ENCODE measurements at regions not wholly inside any gene's neighbourhood (a gene's known extent, or its start where the extent isn't known, plus 50 kb on each side); places are given as distances from the start of the nearest gene placed in this dataset.
"Not testable (repeated sequence)": the region's sequence is repeated elsewhere in the genome, so short reads cannot be mapped to it uniquely, and the experiment has no call there.

DNA sequence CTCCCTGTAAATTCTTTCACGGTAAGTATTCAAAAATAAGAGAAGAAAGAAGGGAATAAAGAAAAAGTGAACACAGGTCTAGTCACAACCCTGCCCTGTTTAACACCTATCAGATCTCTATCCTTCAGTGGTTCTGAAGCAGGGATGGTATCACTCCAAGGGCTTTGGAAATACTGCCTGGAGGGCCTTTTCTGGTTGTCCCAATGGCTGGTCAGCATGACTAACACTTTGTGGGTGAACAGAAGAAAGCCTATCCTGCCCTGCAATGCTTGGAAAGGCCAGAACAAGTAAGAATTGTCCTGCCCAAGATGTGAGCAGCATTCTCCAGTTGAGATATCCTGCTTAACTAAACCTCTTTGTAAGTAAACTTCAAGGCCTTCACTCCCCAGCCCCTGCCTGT is 124.9 kb downstream of the TMEM167A start:
- DNase-seq (ENCODE audit: low spot score), result no peak

DNA sequence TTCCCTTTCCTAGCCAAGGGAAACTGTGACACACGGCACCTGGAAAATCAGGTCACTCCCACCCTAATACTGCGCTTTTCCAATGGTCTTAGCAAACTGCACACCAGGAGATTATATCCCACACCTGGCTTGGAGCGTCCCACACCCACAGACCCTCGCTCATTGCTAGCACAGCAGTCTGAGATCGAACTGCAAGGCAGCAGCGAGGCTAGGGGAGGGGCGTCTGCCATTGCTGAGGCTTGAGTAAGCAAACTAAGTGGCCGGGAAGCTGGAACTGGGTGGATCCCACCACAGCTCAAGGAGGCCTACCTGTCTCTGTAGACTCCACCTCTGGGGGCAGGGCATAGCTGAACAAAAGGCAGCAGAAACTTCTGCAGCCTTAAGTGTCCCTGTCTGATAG is 132.9 kb downstream of the TMEM167A start:
- DNase-seq (ENCODE audit: low spot score), result not testable (repeated sequence)

DNA sequence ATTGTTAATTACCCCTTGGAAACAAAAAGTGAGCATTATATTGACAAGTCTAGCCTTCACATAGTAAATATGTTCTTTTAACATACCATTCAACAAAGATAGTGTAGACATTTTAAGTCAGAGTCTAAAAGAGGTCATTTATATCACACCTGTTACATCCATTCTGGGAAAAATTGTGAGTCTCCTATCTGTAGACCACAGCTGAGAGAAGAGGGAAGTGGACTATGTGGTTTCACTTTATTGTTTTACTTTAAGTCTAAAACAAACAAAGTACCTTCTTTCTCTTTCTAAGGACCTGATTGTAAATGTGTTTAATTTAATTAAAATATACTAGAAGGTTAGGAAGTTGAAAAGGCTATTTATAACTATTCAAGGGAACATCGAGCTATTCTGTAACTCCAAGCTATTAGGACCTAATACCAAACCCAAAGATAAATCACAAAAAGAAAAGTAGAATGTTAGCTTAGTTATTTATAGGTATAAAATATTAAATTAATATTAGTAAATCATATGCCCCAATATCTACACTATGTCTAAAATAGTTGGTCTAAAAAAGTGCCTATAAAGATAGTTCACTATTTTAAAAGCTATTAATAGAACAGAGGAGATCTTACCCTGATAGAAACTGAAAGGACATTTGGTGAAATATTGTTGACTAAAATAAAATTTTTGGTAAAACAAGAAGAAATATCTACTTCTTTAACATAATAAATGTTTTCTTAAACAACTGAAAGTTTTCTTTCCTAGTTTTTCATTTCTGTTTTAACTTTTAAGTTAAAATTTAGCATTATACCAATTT is 134.9 kb downstream of the TMEM167A start:
- no peak for DNase-seq (ENCODE audit: low spot score)

- no peak for DNase-seq (ENCODE audit: low spot score)
These were observed 138.1 kb downstream of the TMEM167A start for GRCh38 chr5:82938901-82939725.

DNA sequence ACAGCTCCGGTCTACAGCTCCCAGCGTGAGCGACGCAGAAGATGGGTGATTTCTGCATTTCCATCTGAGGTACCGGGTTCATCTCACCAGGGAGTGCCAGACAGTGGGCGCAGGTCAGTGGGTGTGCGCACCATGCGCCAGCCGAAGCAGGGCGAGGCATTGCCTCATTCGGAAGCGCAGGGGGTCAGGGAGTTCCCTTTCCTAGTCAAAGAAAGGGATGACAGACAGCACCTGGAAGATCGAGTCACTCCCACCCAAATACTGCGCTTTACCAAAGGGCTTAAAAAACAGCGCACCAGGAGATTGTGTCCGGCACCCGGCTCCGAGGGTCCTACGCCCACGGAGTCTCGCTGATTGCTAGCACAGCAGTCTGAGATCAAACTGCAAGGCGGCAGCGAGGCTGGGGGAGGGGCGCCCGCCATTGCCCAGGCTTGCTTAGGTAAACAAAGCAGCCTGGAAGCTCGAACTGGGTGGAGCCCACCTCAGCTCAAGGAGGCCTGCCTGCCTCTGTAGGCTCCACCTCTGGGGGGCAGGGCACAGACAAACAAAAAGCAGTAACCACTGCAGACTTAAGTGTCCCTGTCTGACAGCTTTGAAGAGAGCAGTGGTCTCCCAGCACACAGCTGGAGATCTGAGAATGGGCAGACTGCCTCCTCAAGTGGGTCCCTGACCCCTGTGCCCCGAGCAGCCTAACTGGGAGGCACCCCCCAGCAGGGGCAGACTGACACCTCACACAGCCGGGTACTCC is 144.5 kb downstream of the TMEM167A start:
- not testable (repeated sequence) for DNase-seq (ENCODE audit: low spot score)

- no peak for DNase-seq (ENCODE audit: low spot score)
These were observed 146.1 kb downstream of the TMEM167A start for GRCh38 chr5:82931110-82931509.

- no peak for DNase-seq (ENCODE audit: low spot score)
These were observed 152.2 kb downstream of the TMEM167A start for GRCh38 chr5:82925061-82925411.

DNA sequence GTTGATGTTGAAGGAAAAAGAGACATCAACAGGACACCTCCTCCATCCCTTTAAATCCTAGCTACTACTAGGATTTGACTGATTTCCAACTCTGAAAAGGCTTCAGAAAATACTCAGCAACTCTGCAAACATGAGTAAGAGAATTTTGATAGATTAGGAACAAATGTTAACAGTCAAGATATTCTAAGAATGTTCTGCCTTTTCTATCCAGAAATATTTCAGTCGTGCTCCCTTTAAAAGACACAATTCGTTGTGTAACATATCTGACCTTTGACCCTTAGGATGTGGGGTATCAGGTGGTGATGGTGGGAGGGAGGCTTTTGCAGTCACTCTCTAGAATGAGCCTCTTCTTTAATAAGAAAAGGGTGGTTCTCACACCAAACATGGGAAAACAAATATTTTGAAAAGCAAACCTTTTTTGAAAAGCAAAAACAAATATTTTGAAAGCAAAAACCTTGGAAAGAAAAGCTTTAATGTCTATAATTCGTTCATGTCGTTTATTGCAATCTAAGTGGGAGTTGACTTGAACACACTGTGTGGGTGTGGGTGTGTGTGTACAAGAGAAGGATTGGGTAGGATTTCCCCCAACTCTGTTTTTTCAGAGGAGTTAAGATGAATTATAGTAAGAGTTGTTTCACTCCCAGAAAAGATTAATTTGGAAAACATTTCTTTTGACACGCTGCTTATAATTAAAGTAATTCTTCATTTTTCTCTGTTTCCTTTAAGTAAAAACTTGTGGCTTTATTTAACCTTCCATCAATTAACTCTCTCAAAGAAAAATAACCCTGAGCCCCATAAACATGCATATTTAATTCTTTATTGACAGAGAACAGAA is 152.8 kb downstream of the TMEM167A start:
- peak; percentile 25 for DNase-seq (ENCODE audit: low spot score)

DNA sequence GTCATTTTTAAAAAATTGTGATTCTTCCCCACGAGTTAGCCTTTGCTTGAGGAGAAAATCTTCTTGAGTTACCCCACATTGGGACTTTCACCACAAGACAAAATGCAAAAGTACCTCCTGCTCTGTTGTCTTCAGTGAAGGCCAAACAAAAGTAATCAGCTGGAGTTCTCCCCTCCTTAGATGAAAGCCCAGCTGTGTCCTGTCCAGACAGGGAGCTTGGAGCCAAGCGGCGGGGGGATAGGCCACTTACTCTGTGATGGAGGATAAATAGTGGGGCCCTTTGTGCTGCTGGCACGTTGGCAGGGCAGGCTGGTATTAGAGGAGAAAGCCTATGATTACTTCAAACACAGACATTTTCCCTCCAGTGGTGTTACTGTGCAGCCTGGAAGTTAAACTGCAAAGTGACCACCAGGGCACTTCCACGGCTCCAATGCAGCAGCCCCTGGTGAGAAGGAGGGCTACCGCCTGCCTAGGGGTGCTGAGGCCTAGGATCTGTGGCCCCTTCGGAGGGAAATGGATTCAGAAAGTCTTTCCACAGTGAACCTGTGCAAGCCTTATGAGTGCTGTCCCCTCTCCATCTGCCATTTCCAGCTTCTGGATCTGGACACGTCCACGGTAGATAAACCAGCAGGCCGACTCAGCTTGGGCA is 155.0 kb downstream of the TMEM167A start:
- DNase-seq (ENCODE audit: low spot score), result no peak

DNA sequence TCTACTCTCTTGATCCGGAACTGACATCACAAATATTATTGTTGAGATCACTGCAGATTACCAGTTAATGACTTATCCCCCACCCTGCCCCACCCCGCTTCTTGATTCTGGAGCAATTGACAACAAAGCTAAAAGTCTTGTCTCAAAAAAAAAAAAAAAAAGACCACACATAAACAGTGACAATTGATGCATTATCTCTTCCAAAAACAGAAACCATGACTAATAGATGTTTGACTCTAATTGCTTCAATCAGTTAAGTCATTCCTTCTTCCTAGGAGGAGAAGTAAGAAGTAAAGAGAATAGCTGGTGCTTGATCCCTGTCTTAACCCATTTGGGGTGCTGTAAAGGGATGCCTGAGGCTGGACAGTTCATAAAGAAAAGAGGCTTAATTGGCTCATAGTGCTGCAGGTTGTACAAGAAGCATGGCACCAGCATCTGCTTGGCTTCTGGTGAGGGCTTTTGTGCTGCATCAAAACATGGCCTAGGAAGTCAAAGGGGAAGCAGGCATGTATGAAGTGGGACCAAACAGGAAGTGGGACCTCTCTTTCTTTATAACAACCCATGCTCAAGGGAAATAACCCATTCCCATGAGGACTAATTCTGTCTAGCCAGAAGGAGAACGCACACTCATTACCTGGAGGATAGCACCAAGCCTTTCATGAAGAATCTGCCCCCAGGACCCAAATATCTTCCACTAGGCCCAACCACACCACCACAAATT is 158.7 kb downstream of the TMEM167A start:
- no peak for DNase-seq (ENCODE audit: low spot score)

- no peak for DNase-seq (ENCODE audit: low spot score)
These were observed 159.6 kb downstream of the TMEM167A start for GRCh38 chr5:82917584-82917983.

GRCh38 chr5:82913971-82914370 is 163.2 kb downstream of the TMEM167A start:
- no peak for DNase-seq (ENCODE audit: low spot score)

GRCh38 chr5:82912462-82912861 is 164.7 kb downstream of the TMEM167A start:
- no peak for DNase-seq (ENCODE audit: low spot score)

DNA sequence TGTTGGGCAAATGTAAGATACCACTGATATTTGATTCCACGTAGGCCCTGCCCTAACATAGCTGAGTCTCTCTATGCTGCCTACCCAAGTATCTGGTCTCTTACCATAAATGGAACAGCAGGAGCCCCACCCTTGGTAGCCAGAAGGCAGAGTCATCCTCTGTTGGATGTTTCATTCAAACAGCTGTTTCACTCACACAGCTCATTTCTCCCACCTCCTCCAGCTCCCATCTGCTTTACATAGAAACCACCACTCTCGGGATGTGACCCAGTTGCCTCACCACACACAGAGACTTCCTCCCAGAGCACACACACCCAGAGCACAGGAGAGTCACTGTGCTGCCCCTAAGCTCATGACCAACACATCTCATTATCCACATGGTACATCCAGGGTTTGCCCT is 165.3 kb downstream of the TMEM167A start:
- DNase-seq (ENCODE audit: low spot score), result no peak

- DNase-seq (ENCODE audit: low spot score), result no peak
These were observed 166.3 kb downstream of the TMEM167A start for GRCh38 chr5:82910905-82911304.

DNA sequence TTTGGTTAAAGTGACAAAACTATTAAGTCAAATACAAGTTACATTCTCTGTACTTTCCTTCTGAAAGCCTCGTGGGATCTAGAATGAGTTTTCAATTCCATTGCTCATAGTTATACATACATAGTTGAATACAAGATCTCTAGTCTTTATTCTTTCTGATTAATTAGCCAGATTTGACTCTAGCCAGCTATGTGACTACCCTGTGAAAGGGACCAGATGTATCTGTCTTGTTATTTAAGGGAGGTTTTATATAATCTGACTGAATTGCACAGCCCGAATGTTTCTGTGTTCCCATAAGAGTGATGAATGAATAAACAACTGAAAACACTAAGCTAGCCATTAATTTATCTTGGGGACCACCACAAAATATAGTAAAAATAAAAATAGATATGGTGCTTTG is 166.7 kb downstream of the TMEM167A start:
- DNase-seq (ENCODE audit: low spot score), result no peak

- DNase-seq (ENCODE audit: low spot score), result no peak
These were observed 167.4 kb downstream of the TMEM167A start for GRCh38 chr5:82909771-82910170.

DNA sequence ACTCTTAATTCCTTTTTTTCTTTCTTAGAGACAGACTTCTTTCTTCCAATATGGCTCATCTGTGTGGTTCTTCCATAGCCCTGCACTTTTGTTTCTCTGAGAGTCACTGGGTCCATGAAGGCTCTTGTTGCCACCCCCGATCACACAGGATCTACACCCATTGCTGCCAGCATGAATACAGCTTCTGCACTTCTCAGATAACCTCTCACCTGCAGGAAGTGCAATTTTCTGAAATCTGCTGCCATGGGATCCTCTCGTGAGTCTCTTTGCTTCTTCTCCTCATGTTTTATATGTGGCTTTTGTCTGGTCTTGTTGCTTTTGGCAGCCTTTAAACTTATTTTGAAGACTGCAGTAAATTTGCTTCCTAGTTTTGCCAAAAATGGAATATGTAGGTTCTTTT is 171.2 kb downstream of the TMEM167A start:
- DNase-seq (ENCODE audit: low spot score), result no peak

GRCh38 chr5:82901281-82901888 is 175.8 kb downstream of the TMEM167A start:
- no peak for DNase-seq (ENCODE audit: low spot score)

GRCh38 chr5:82894716-82895115 is 182.5 kb downstream of the TMEM167A start:
- DNase-seq (ENCODE audit: low spot score), result no peak

Data from HuH-7.5 (cell line).